GM04503 (cell line): ENCODE measurements at regions not wholly inside any gene's neighbourhood (a gene's known extent, or its start where the extent isn't known, plus 50 kb on each side); places are given as distances from the start of the nearest gene placed in this dataset.

Experiments used
- DNase-seq: peaks from one replicate; pipeline ENCODE4 v3.0.0-alpha.2; 2012; ENCODE audit warnings: low read depth

GRCh38 chr11:134515081-134515960 lies 103.3 kb upstream of the B3GAT1 start:
- DNase-seq = no peak

GRCh38 chr11:134514354-134514951 lies 102.4 kb upstream of the B3GAT1 start:
- no peak for DNase-seq

- DNase-seq = no peak
These were observed 101.6 kb upstream of the B3GAT1 start for GRCh38 chr11:134513585-134514120.

- no peak for DNase-seq
These were observed 100.8 kb upstream of the B3GAT1 start for GRCh38 chr11:134512571-134513538.

- no peak for DNase-seq
These were observed 100.0 kb upstream of the B3GAT1 start for GRCh38 chr11:134512061-134512460.

- no peak for DNase-seq
These were observed 99.2 kb upstream of the B3GAT1 start for GRCh38 chr11:134511255-134511654.

- DNase-seq = no peak
These were observed 98.4 kb upstream of the B3GAT1 start for GRCh38 chr11:134510233-134511040.

- no peak for DNase-seq
These were observed 97.6 kb upstream of the B3GAT1 start for GRCh38 chr11:134509381-134510232.

- no peak for DNase-seq
These were observed 96.4 kb upstream of the B3GAT1 start for GRCh38 chr11:134508219-134508990.

- DNase-seq = no peak
These were observed 94.0 kb upstream of the B3GAT1 start for GRCh38 chr11:134506046-134506445.

- no peak for DNase-seq
These were observed 93.1 kb upstream of the B3GAT1 start for GRCh38 chr11:134505125-134505524.

GRCh38 chr11:134504146-134504905 lies 92.3 kb upstream of the B3GAT1 start:
- DNase-seq = no peak

GRCh38 chr11:134503596-134503995 lies 91.6 kb upstream of the B3GAT1 start:
- no peak for DNase-seq

- DNase-seq = no peak
These were observed 91.1 kb upstream of the B3GAT1 start for GRCh38 chr11:134503100-134503499.

- no peak for DNase-seq
These were observed 90.1 kb upstream of the B3GAT1 start for GRCh38 chr11:134502153-134502550.

- no peak for DNase-seq
These were observed 89.5 kb upstream of the B3GAT1 start for GRCh38 chr11:134501406-134502152.

GRCh38 chr11:134500621-134501020 lies 88.6 kb upstream of the B3GAT1 start:
- DNase-seq = no peak

- no peak for DNase-seq
These were observed 87.9 kb upstream of the B3GAT1 start for GRCh38 chr11:134499990-134500389.
